Fibroblast of skin of scalp (primary cell): ENCODE measurements at regions not wholly inside any gene's neighbourhood (a gene's known extent, or its start where the extent isn't known, plus 50 kb on each side); places are given as distances from the start of the nearest gene placed in this dataset.
A peak's percentile ranks its signal among the peaks of the same experiment; 100 is the strongest.

Source experiments
- DNase-seq: peaks from one replicate; pipeline ENCODE4 v3.0.0-alpha.2; 2013

- peak; percentile 41 for DNase-seq
Observed at GRCh38 chr15:62816342-62817069, 226.0 kb upstream of the TPM1 start.

DNA sequence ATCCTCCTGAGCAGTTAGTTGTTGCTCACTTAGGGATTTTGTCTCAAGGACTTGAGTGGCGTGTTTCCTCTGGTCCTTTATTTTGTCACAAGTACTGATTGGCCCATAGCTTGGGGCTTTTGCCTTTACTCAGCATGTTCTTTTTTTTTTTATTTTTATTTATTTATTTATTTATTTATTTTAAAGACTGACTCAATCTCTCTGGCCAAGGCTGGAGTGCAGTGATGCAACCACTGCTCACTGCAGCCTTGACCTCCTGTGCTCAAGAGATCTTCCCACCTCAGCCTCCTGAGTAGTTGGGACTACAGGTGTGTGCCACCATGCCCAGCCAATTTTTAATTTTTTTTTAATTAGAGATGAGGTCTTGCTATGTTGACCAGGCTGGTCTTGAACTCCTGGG lies 223.9 kb upstream of the TPM1 start:
- no peak for DNase-seq

- DNase-seq = no peak
Observed at GRCh38 chr15:62821384-62822131, 221.0 kb upstream of the TPM1 start.

- no peak for DNase-seq
Observed at GRCh38 chr15:62822228-62822627, 220.3 kb upstream of the TPM1 start.

DNA sequence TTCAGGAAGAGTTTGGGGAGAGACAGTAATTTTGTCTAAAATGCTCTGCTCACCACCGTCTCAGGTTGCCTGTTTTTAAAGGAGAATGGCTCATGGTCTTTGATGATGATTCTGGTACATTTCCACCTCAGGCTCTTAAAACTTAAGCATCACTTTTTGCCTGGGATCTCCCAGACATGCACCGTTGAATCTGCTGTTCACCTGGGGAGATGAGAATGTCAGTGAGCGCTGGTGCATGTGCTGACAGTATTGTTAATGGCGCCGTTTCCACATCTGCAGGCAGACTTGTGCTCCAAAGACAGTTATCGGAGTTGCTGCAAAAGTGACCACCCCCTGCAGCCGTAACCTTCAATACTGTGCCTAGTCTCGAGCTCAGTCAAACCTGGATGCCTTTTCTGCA lies 219.0 kb upstream of the TPM1 start:
- DNase-seq = no peak

GRCh38 chr15:62824111-62825015 lies 218.2 kb upstream of the TPM1 start:
- peak; percentile 81 for DNase-seq

DNA sequence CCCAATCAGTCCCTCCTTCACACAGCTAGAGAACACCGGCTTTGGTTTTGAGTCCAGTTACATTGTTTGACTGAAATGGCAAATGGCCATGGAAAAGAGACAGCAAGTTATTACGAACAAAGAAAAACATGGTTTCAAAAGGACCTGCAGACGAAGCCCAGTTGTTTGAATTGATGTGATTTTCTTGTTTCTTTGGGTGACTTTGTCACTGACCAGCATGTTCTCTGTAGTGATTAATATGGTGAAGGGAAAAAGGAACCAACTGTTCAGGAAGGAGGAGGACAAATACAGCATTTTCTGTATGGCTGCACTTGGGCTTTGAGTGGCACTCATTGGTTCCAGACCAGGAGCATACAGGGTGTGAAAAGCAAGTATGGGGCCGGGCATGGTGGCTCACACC lies 217.4 kb upstream of the TPM1 start:
- DNase-seq = no peak

GRCh38 chr15:62826561-62826960 lies 216.0 kb upstream of the TPM1 start:
- no peak for DNase-seq

- no peak for DNase-seq
Observed at GRCh38 chr15:62828364-62828763, 214.2 kb upstream of the TPM1 start.

DNA sequence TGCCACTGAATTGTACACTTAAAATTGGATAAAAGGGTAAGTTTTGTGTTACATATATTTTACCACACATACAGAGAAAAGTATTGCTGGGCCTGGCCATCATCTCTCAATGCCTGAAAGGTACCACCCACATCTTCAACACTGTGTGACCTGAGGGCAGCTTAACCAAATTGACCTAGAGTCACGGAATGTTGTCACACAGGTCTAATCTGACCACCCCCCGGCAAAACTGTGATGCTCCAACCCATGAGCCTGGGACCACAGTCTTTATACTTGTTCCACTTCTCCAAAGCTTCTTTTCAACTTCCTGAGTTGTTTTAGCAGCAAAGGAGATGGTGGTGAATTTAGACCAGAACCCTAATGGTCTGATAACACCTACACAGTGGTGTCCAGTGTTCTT lies 210.3 kb upstream of the TPM1 start:
- no peak for DNase-seq

- DNase-seq = peak; percentile 71
Observed at GRCh38 chr15:62833646-62834045, 208.9 kb upstream of the TPM1 start.

GRCh38 chr15:62834686-62835329 lies 207.7 kb upstream of the TPM1 start:
- no peak for DNase-seq

GRCh38 chr15:62835351-62835750 lies 207.2 kb upstream of the TPM1 start:
- no peak for DNase-seq

- no peak for DNase-seq
Observed at GRCh38 chr15:62835762-62836161, 206.8 kb upstream of the TPM1 start.

GRCh38 chr15:62840526-62841268 lies 201.8 kb upstream of the TPM1 start:
- DNase-seq = no peak

DNA sequence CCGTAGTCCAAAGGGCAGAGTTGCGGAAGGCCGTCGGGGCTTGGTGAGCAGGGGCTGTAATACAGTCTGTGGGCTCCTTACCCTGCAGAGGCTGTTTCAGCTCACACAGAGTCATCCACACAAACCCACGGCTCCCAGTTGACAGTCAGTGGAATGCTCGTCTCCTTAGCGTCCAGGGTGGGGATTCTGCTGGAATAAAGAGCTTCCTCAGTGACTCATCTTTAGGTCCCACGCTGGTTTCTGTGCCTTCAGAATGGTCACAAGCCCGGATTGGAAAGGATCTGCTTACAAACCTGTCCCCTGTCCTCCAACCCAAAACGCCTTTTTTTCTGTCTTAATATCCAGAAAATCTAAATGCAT lies 201.3 kb upstream of the TPM1 start:
- DNase-seq = peak; percentile 76

- no peak for DNase-seq
Observed at GRCh38 chr15:62841891-62842559, 200.5 kb upstream of the TPM1 start.

- no peak for DNase-seq
Observed at GRCh38 chr15:62843311-62843710, 199.2 kb upstream of the TPM1 start.

- peak; percentile 74 for DNase-seq
Observed at GRCh38 chr15:62844564-62845240, 197.8 kb upstream of the TPM1 start.

- DNase-seq = no peak
Observed at GRCh38 chr15:62845241-62846126, 197.1 kb upstream of the TPM1 start.
